Kidney (tissue), 13 donors: ENCODE measurements at regions not wholly inside any gene's neighbourhood (a gene's known extent, or its start where the extent isn't known, plus 50 kb on each side); places are given as distances from the start of the nearest gene placed in this dataset.

Source experiments
- DNase-seq, 5 donors: peaks; one replicate each; pipeline ENCODE4 v3.0.0-alpha.2; 2013 to 2020
- FAIRE-seq: peaks from 2 replicates; lab custom pipeline; 2012; peaks lifted over from hg19 to GRCh38; lab: Jason Lieb, UNC
- H3K27ac ChIP-seq, 2 donors: one replicate each; pipeline ENCODE4 v1.7.0; 2013; ENCODE audit warnings: low read depth in 2 of 2, low read length in 2 of 2, inconsistent platforms in 1 of 2
- H3K27me3 ChIP-seq: one replicate; pipeline ENCODE4 v1.7.1; 2013; ENCODE audit warnings: low read length, inconsistent platforms; ENCODE audit not compliant: control insufficient read depth, insufficient read depth
- H3K36me3 ChIP-seq, 3 donors: one replicate each; pipeline versions ENCODE4 v1.7.0 to v1.7.1; 2013; ENCODE audit warnings: low read length in 3 of 3, control low read depth in 1 of 3, inconsistent platforms in 1 of 3; ENCODE audit not compliant: insufficient read depth in 3 of 3, control insufficient read depth in 2 of 3
- H3K4me1 ChIP-seq, 3 donors: one replicate each; pipeline versions ENCODE4 v1.7.0 to v1.7.1; 2013; ENCODE audit warnings: low read length in 3 of 3, inconsistent platforms in 1 of 3, low read depth in 1 of 3; ENCODE audit not compliant: control insufficient read depth in 2 of 3, insufficient read depth in 2 of 3
- H3K4me3 ChIP-seq, 3 donors: one replicate each; pipeline versions ENCODE4 v1.7.0 to v1.8.1; 2013; ENCODE audit warnings: low read length in 3 of 3, control low read depth in 1 of 3, inconsistent platforms in 1 of 3
- H3K9ac ChIP-seq, 3 donors: one replicate each; pipeline versions ENCODE4 v1.7.0 to v1.7.1; 2013; ENCODE audit warnings: low read length in 3 of 3, control low read depth in 1 of 3, inconsistent platforms in 1 of 3
- H3K9me3 ChIP-seq, 3 donors: one replicate each; pipeline versions ENCODE4 v1.7.0 to v1.7.1; 2013; ENCODE audit warnings: low read length in 3 of 3, control low read depth in 1 of 3, inconsistent platforms in 1 of 3; ENCODE audit not compliant: control insufficient read depth in 2 of 3, insufficient read depth in 1 of 3
- intact Hi-C: fragments of 100-400 bp; cut with DNase I; formaldehyde crosslinking; loops from one replicate; pipeline ENCODE4 v1.11.1; 2022
- TF ChIP-seq, protein P1 (sequence below): IDR thresholded peaks from 3 replicates; pipeline ENCODE4 v1.5.1; 2012; ENCODE audit warnings: mild to moderate bottlenecking, moderate library complexity, borderline replicate concordance; ENCODE audit not compliant: insufficient read depth; ENCODE audit errors: extremely low read depth
- donor health status: control.
- donor health status: control.
- donor health status: control.
- donor health status: control.
- donor health status: control.
- donor health status: DM: yes; HTN: yes; CAD: no.
- donor health status: Normal renal cell carcinoma (clear cell type).

DNA sequence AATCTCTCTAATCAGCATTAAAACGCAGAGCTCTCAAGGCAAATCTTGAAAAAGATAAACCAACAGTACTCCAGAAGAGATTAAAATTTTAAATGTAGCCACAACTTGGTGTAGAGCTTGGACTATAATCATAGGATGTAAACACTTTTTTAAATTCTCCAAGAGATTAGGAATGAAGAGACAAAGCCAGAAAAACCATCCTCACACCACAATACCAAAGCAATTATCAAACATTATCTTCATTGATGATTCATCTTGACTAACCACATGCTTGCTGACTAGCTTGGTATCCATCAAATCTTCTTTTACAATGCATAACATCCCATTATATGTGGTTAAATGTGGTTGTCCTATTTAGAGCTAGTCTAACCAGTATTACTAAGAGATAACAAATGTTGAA, 815.1 kb downstream of the TLE1 start:
- H3K27me3 ChIP-seq, result no peaks in the 10 kb centered on the region
- H3K27ac ChIP-seq, result no peak overlapping the region
- H3K9me3 ChIP-seq, result no peaks in the 10 kb centered on the region
- H3K9ac ChIP-seq, result no peak overlapping the region
- no peaks in the 10 kb centered on the region for H3K36me3 ChIP-seq
- no peak overlapping the region for H3K4me3 ChIP-seq
- TF ChIP-seq, protein P1, sequence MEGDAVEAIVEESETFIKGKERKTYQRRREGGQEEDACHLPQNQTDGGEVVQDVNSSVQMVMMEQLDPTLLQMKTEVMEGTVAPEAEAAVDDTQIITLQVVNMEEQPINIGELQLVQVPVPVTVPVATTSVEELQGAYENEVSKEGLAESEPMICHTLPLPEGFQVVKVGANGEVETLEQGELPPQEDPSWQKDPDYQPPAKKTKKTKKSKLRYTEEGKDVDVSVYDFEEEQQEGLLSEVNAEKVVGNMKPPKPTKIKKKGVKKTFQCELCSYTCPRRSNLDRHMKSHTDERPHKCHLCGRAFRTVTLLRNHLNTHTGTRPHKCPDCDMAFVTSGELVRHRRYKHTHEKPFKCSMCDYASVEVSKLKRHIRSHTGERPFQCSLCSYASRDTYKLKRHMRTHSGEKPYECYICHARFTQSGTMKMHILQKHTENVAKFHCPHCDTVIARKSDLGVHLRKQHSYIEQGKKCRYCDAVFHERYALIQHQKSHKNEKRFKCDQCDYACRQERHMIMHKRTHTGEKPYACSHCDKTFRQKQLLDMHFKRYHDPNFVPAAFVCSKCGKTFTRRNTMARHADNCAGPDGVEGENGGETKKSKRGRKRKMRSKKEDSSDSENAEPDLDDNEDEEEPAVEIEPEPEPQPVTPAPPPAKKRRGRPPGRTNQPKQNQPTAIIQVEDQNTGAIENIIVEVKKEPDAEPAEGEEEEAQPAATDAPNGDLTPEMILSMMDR, result no peak
- intact Hi-C loops, result no loop called here
- no peak for DNase-seq
- FAIRE-seq, result no peak
- H3K4me1 ChIP-seq, result no peaks in the 10 kb centered on the region

GRCh38 chr9:80873861-80874260, 815.5 kb downstream of the TLE1 start:
- TF ChIP-seq, protein P1, result no peak
- H3K27me3 ChIP-seq, result no peaks in the 10 kb centered on the region
- no peak overlapping the region for H3K4me3 ChIP-seq
- no peak overlapping the region for H3K9ac ChIP-seq
- intact Hi-C loops, result no loop called here
- H3K27ac ChIP-seq, result no peak overlapping the region
- no peaks in the 10 kb centered on the region for H3K4me1 ChIP-seq
- H3K36me3 ChIP-seq, result no peaks in the 10 kb centered on the region
- DNase-seq (no peak), FAIRE-seq (no peak)
- H3K9me3 ChIP-seq, result no peaks in the 10 kb centered on the region

DNA sequence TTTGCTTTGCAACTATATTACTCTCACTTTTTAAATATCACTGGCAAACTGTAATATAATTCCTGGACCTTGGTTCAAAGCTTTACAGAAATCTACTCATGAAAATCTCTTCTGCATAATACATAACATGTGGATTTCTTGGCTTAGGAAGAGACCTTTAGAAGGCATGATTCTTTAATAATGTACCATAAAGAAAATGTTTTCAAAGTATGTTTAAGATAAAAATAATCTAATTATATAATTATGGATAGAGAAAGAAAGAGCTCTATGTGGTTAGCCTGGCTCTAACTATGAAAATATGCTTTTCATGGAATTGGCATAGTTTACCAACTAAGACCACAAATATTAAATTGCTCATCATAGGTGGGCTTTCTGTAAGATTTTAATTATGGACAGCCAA, 817.8 kb downstream of the TLE1 start:
- H3K27me3 ChIP-seq, result no peaks in the 10 kb centered on the region
- no peak overlapping the region for H3K9ac ChIP-seq
- H3K4me1 ChIP-seq, result no peaks in the 10 kb centered on the region
- H3K36me3 ChIP-seq, result no peaks in the 10 kb centered on the region
- TF ChIP-seq, protein P1, result no peak
- no peak overlapping the region for H3K4me3 ChIP-seq
- FAIRE-seq (no peak), DNase-seq (no peak)
- intact Hi-C loops, result no loop called here
- H3K9me3 ChIP-seq, result peaks cover 0 to 2% (median 0%) of the 10 kb centered on the region in 3 donors
- H3K27ac ChIP-seq, result no peak overlapping the region

GRCh38 chr9:80867731-80868130, 821.6 kb downstream of the TLE1 start:
- Histone ChIP-seq H3K4me1 (no peaks in the 10 kb centered on the region), H3K36me3 (no peaks in the 10 kb centered on the region), H3K27me3 (no peaks in the 10 kb centered on the region), H3K27ac (no peak overlapping the region), H3K9ac (no peak overlapping the region), H3K4me3 (no peak overlapping the region), H3K9me3 (peaks cover 0 to 2% (median 0%) of the 10 kb centered on the region in 3 donors)
- FAIRE-seq, result no peak
- no peak for DNase-seq
- TF ChIP-seq, protein P1, result no peak
- intact Hi-C loops, result no loop called here
